Neutrophil (primary cell): ENCODE measurements at regions not wholly inside any gene's neighbourhood (a gene's known extent, or its start where the extent isn't known, plus 50 kb on each side); places are given as distances from the start of the nearest gene placed in this dataset.

Source experiments
- H3K27ac ChIP-seq: fragments of 200-600 bp; sonication (generic); 2 replicates; pipeline ENCODE4 v1.5.1; 2016; ENCODE audit warnings: mild to moderate bottlenecking, moderate library complexity
- H3K27me3 ChIP-seq: fragments of 200-600 bp; sonication (generic); 2 replicates; pipeline ENCODE4 v1.6.0; 2016; ENCODE audit warnings: mild to moderate bottlenecking
- H3K36me3 ChIP-seq: fragments of 200-600 bp; sonication (generic); 2 replicates; pipeline ENCODE4 v1.5.1; 2017
- H3K4me1 ChIP-seq, 2 experiments: fragments of 200-600 bp in 1 of 2; sonication (generic) in 1 of 2; 1 replicate in 1 of 2; 2 replicates in 1 of 2; pipeline versions ENCODE4 v1.5.1 to v1.6.1; 2013 to 2016; ENCODE audit warnings: low read depth in 1 of 2, low read length in 1 of 2, mild to moderate bottlenecking in 1 of 2, moderate library complexity in 1 of 2; ENCODE audit not compliant: control insufficient read depth in 1 of 2, insufficient read depth in 1 of 2
- H3K4me3 ChIP-seq, 2 experiments: fragments of 200-600 bp in 1 of 2; sonication (generic) in 1 of 2; 1 replicate in 1 of 2; 2 replicates in 1 of 2; pipeline ENCODE4 v1.5.1; 2013 to 2016; ENCODE audit warnings: low read depth in 1 of 2, low read length in 1 of 2, mild to moderate bottlenecking in 1 of 2, moderate library complexity in 1 of 2
- H3K9me3 ChIP-seq: fragments of 200-600 bp; sonication (generic); 2 replicates; pipeline ENCODE4 v1.5.1; 2016
- CTCF ChIP-seq: fragments of 200-600 bp; sonication (generic); IDR thresholded peaks from 2 replicates; pipeline ENCODE4 v1.5.1; 2016; ENCODE audit warnings: antibody characterized with exemption

- Histone ChIP-seq H3K36me3 (no peaks in the 10 kb centered on the region), H3K4me1 (no peaks in the 10 kb centered on the region), H3K27ac (no peak overlapping the region), H3K27me3 (no peaks in the 10 kb centered on the region), H3K9me3 (no peaks in the 10 kb centered on the region), H3K4me3 (no peak overlapping the region)
- no peak for TF ChIP-seq CTCF
These were observed 1671.2 kb upstream of the ACO1 start for GRCh38 chr9:30713243-30713642.

- no peaks in the 10 kb centered on the region for H3K4me1 ChIP-seq
- H3K27ac ChIP-seq: no peak overlapping the region
- H3K9me3 ChIP-seq: no peaks in the 10 kb centered on the region
- no peak overlapping the region for H3K4me3 ChIP-seq
- H3K27me3 ChIP-seq: no peaks in the 10 kb centered on the region
- no peak for TF ChIP-seq CTCF
- no peaks in the 10 kb centered on the region for H3K36me3 ChIP-seq
These were observed 1670.1 kb upstream of the ACO1 start for GRCh38 chr9:30714389-30714788.

- Histone ChIP-seq H3K4me1 (no peaks in the 10 kb centered on the region), H3K4me3 (no peak overlapping the region), H3K27ac (no peak overlapping the region), H3K27me3 (no peaks in the 10 kb centered on the region), H3K9me3 (no peaks in the 10 kb centered on the region), H3K36me3 (no peaks in the 10 kb centered on the region)
- no peak for TF ChIP-seq CTCF
These were observed 1666.0 kb upstream of the ACO1 start for GRCh38 chr9:30718483-30718882.

- H3K27ac ChIP-seq: no peak overlapping the region
- no peak overlapping the region for H3K4me3 ChIP-seq
- no peaks in the 10 kb centered on the region for H3K9me3 ChIP-seq
- H3K27me3 ChIP-seq: no peaks in the 10 kb centered on the region
- no peak for TF ChIP-seq CTCF
- no peaks in the 10 kb centered on the region for H3K4me1 ChIP-seq
- no peaks in the 10 kb centered on the region for H3K36me3 ChIP-seq
These were observed 1662.4 kb upstream of the ACO1 start for GRCh38 chr9:30722065-30722464.

- Histone ChIP-seq H3K27me3 (no peaks in the 10 kb centered on the region), H3K9me3 (no peaks in the 10 kb centered on the region), H3K36me3 (no peaks in the 10 kb centered on the region), H3K27ac (no peak overlapping the region), H3K4me3 (no peak overlapping the region), H3K4me1 (no peaks in the 10 kb centered on the region)
- TF ChIP-seq CTCF: no peak
These were observed 1660.8 kb upstream of the ACO1 start for GRCh38 chr9:30723656-30724055.

- Histone ChIP-seq H3K36me3 (no peaks in the 10 kb centered on the region), H3K27ac (no peak overlapping the region), H3K9me3 (no peaks in the 10 kb centered on the region), H3K4me3 (no peak overlapping the region), H3K27me3 (no peaks in the 10 kb centered on the region), H3K4me1 (no peaks in the 10 kb centered on the region)
- TF ChIP-seq CTCF: no peak
These were observed 1652.4 kb upstream of the ACO1 start for GRCh38 chr9:30732060-30732459.
